ENCODE measurements at regions not wholly inside any gene's neighbourhood (a gene's known extent, or its start where the extent isn't known, plus 50 kb on each side); places are given as distances from the start of the nearest gene placed in this dataset.
"Not testable (repeated sequence)": the region's sequence is repeated elsewhere in the genome, so short reads cannot be mapped to it uniquely, and the experiment has no call there.

DNA sequence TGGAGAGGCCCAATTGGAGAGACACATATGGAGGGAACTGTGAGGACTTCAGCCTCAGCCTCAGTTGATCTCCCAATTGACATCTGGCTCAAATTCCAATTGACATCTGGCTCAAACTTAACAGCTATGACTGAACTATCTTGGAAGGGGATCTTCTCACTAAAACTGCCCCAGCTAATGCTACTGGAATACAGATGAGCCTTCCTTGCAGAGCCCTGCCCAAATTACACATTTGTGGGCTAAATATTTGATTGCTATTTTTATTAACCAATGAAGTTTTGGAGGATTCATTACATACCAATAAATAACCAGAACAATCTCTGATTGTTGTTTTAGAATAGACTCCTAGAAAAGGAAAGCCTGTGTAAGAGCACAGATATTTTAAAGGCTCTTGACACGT lies 189.0 kb upstream of the THUMPD2 start:
- Histone ChIP-seq H3K9me3 (peaks cover 0 to 20% (median 6%) of the 10 kb centered on the region in 12 donors), H3K27ac (no peak overlapping the region), H3K4me3 (no peak overlapping the region), H3K27me3 (no peaks in the 10 kb centered on the region), H3K4me1 (no peaks in the 10 kb centered on the region), H3K36me3 (no peaks in the 10 kb centered on the region)
- DNase-seq (no peak), ATAC-seq (no peak)
- no peak for TF ChIP-seq POLR2A (IDR thresholded peaks at IDR 0.05)
- TF ChIP-seq, protein P1, sequence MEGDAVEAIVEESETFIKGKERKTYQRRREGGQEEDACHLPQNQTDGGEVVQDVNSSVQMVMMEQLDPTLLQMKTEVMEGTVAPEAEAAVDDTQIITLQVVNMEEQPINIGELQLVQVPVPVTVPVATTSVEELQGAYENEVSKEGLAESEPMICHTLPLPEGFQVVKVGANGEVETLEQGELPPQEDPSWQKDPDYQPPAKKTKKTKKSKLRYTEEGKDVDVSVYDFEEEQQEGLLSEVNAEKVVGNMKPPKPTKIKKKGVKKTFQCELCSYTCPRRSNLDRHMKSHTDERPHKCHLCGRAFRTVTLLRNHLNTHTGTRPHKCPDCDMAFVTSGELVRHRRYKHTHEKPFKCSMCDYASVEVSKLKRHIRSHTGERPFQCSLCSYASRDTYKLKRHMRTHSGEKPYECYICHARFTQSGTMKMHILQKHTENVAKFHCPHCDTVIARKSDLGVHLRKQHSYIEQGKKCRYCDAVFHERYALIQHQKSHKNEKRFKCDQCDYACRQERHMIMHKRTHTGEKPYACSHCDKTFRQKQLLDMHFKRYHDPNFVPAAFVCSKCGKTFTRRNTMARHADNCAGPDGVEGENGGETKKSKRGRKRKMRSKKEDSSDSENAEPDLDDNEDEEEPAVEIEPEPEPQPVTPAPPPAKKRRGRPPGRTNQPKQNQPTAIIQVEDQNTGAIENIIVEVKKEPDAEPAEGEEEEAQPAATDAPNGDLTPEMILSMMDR (IDR thresholded peaks at IDR 0.05): no peak
- 49 to 91% (median 80%) methylated on average over 1 of the region's 1 CpG for WGBS, 4 donors
- intact Hi-C loops (cut with DNase I): no loop called here

DNA sequence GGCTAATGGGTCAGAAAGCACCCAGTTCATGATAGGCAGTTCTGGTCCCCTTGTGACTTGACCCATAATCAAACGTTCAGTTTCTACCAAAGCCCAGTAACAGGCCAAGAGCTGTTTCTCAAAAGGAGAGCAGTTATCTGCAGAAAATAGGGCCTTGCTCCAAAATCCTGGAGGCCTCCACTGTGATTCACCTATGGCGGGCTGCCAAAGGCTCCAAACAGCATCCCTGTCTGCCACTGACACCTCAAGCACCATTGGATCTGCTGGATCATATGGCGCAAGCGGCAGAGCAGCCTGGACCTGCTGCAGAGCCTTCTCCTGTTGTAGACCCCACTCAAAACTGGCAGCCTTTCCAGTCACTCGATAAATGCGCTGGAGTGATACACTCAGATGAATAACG lies 181.6 kb upstream of the THUMPD2 start:
- H3K27ac ChIP-seq; H3K36me3 ChIP-seq; H3K27me3 ChIP-seq; H3K9me3 ChIP-seq; ATAC-seq; H3K4me3 ChIP-seq; DNase-seq; H3K4me1 ChIP-seq; intact Hi-C loops (cut with DNase I): not testable (repeated sequence)
- 70 to 77% (median 75%) methylated on average over 7 of the region's 7 CpGs for whole genome bisulfite sequencing, 4 donors

DNA sequence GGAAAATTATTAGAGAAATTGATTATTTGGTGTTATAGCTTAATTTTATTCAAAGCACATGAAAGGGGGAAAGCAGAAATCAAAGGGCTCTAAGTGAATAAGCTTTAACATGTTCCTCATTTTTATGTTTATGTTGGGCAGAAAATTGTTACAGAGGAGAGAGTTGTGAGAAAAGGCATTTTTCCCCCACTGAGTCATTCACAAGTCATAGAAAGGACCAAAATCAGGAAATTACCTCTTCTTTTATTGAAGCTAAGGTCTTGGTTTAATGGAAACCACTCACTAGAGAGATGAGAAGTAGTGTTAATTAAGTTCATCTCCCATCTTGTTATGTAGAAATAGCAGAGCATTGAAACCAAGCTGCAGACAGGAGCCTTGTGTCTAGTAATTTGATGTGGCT lies 175.3 kb upstream of the THUMPD2 start:
- Histone ChIP-seq H3K9me3 (no peaks in the 10 kb centered on the region), H3K4me1 (no peaks in the 10 kb centered on the region), H3K27me3 (no peaks in the 10 kb centered on the region), H3K36me3 (no peaks in the 10 kb centered on the region), H3K27ac (no peak overlapping the region), H3K4me3 (no peak overlapping the region)
- no peak for TF ChIP-seq POLR2A (IDR thresholded peaks at IDR 0.05)
- TF ChIP-seq, protein P1 (IDR thresholded peaks at IDR 0.05): no peak
- intact Hi-C loops (cut with DNase I): no loop called here
- ATAC-seq (no peak), DNase-seq (no peak)

DNA sequence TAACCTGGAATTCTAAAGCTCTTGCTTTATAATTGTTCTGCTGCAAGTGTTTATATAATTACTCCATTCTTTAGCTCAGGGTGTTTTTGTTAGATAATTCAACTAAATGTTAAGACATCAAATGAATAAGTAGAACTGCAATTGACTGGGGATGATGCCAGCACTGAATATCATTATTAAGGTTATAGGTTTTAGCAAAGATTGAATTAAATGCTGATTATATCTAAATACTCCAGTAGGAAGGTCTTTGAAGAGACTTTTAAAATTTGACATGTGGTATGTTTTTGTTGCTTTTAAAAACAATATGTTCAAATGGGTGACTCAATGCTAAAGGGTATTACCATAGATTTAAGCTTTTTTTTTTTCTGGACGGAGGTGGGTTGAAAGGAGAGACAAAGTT lies 170.1 kb upstream of the THUMPD2 start:
- 79 to 91% (median 89%) methylated on average over 1 of the region's 1 CpG for WGBS, 4 donors
- Histone ChIP-seq H3K27ac (no peak overlapping the region), H3K4me3 (no peak overlapping the region), H3K36me3 (no peaks in the 10 kb centered on the region), H3K4me1 (no peaks in the 10 kb centered on the region), H3K27me3 (no peaks in the 10 kb centered on the region), H3K9me3 (no peaks in the 10 kb centered on the region)
- TF ChIP-seq, protein P1 (IDR thresholded peaks at IDR 0.05): no peak
- TF ChIP-seq POLR2A (IDR thresholded peaks at IDR 0.05): no peak
- no peak for DNase-seq
- intact Hi-C loops (cut with DNase I): no loop called here
- ATAC-seq: no peak

DNA sequence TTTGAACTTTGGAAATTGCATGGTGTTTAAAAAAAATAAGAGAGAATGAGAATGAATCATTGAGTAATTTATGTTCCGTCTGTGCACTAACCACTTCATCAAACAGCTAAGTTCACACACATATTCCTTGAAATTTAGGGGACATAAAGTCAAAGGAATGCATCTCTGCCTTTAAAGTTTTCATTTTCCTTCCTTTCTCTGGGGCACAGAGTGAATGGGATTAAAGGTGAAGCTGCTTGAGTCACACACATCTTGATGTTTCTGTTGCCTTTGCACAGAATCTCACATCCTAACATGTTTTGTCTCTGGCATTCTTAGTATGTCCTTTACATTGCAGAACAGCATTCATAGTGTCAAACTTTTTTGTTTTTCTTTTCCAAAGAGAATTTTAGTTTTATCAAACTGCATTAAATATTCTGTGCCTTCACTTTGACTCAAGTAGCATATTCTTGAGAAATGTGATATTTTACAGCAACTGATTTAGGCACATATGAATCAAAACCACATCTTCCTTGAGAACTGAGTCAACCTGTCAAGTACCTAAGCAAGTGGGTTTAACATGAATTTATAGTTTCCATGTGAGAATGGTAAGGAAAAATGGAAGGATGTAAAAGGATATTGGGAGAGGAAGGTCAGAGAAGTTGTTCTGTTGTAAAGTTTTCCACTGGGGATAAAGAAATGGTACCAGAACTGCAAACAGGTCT lies 169.1 kb upstream of the THUMPD2 start:
- H3K4me3 ChIP-seq: no peak overlapping the region
- H3K4me1 ChIP-seq: no peaks in the 10 kb centered on the region
- no peaks in the 10 kb centered on the region for H3K9me3 ChIP-seq
- WGBS, 4 donors: 63 to 82% (median 78%) methylated on average over 1 of the region's 1 CpG
- no peak for DNase-seq
- no peaks in the 10 kb centered on the region for H3K36me3 ChIP-seq
- ATAC-seq: no peak
- intact Hi-C loops (cut with DNase I): no loop called here
- H3K27ac ChIP-seq: no peak overlapping the region
- H3K27me3 ChIP-seq: no peaks in the 10 kb centered on the region
- TF ChIP-seq POLR2A (IDR thresholded peaks at IDR 0.05): no peak
- TF ChIP-seq, protein P1 (IDR thresholded peaks at IDR 0.05): no peak
